ENCODE measurements at regions not wholly inside any gene's neighbourhood (a gene's known extent, or its start where the extent isn't known, plus 50 kb on each side); places are given as distances from the start of the nearest gene placed in this dataset.

DNA sequence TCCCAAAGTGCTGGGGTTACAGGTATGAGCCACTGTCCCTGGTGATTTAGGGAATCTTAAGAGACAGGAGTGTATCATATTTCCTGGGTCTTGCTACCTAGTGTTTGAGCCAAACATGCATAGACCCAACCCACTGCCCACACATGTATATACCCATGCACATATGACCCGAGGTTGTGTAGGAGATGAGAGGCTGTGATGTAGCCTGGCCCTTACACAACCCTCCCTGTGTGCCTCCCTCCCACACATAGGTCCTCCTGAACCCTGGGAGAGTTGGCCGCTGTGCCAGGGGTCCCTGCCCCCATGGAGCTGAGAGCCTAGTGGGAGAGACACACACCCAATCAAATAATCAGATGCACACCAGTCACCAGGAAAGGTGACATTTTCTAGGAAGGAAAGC is 365.9 kb downstream of the ZNF536 start:
- no peak overlapping the region for H3K4me2 ChIP-seq
- WGBS (ENCODE audit: missing lambda C conversion rate), result 0% methylated on average over 2 of the region's 2 CpGs
- H3K4me3 ChIP-seq, result no peak overlapping the region
- ChIA-PET CTCF (interaction anchor here (1.4 kb wide), 1 partner anchor 9 kb away, joined by 4 read pairs; no protein-coding TSS in a partner anchor), POLR2A (no interaction called here)
- DNase-seq (ENCODE audit: low read depth in 1 of 2, low spot score in 1 of 2), result no peak
- no peak for FAIRE-seq
- H3K9me3 ChIP-seq, result 0 out of 3 replicates have a peak, but pooled peaks cover 2% of the 10 kb centered on the region
- ATAC-seq, result no peak
- no peaks in the 10 kb centered on the region for H3K4me1 ChIP-seq
- H3K27ac ChIP-seq, result no peak overlapping the region
- TF ChIP-seq CHD4 (IDR thresholded peaks at IDR 0.05; ENCODE audit: borderline replicate concordance) (no peak), NPAS2 (CRISPR knock-in tag; IDR thresholded peaks at IDR 0.05; ENCODE audit: borderline replicate concordance) (no peak), TFCP2L1 (CRISPR knock-in tag; IDR thresholded peaks at IDR 0.05) (no peak), CHD2 (IDR thresholded peaks at IDR 0.05; ENCODE audit: low read length, partially characterized antibody) (no peak), ZFP36 (IDR thresholded peaks at IDR 0.05; ENCODE audit: borderline replicate concordance, partially characterized antibody) (no peak), KDM5A (IDR thresholded peaks at IDR 0.05) (no peak), EHF (CRISPR knock-in tag; IDR thresholded peaks at IDR 0.05) (no peak), ATOH8 (CRISPR knock-in tag; IDR thresholded peaks at IDR 0.05; ENCODE audit: low read depth) (no peak), HOXB5 (CRISPR knock-in tag; IDR thresholded peaks at IDR 0.05) (no peak), MAFK (IDR thresholded peaks at IDR 0.05; ENCODE audit: partially characterized antibody) (no peak), RCOR1 (IDR thresholded peaks at IDR 0.05; ENCODE audit: low read depth, low read length) (no peak), ZNF302 (CRISPR knock-in tag; IDR thresholded peaks at IDR 0.05) (no peak), JUNB (IDR thresholded peaks at IDR 0.05) (no peak), RNF2 (IDR thresholded peaks at IDR 0.05; ENCODE audit: borderline replicate concordance, low read depth) (no peak), NR3C1 (IDR thresholded peaks at IDR 0.05) (no peak), MAZ (IDR thresholded peaks at IDR 0.05; ENCODE audit: borderline replicate concordance, low read depth, low read length) (no peak), HOXA7 (CRISPR knock-in tag; IDR thresholded peaks at IDR 0.05) (no peak), USF2 (IDR thresholded peaks at IDR 0.05) (no peak), GATA3 (IDR thresholded peaks at IDR 0.05; ENCODE audit: borderline replicate concordance) (no peak)
- TF ChIP-seq, protein P1, sequence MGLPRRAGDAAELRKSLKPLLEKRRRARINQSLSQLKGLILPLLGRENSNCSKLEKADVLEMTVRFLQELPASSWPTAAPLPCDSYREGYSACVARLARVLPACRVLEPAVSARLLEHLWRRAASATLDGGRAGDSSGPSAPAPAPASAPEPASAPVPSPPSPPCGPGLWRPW (IDR thresholded peaks at IDR 0.05), result no peak

- H3K4me3 ChIP-seq, result no peak overlapping the region
- TF ChIP-seq ESRRA (IDR thresholded peaks at IDR 0.05; ENCODE audit: borderline replicate concordance, low read length), result no peak
- TF ChIP-seq RCOR1 (IDR thresholded peaks at IDR 0.05; ENCODE audit: low read depth, low read length), result no peak
- no peak for TF ChIP-seq PHF8 (IDR thresholded peaks at IDR 0.05; ENCODE audit: borderline replicate concordance, low read depth)
- no peak for TF ChIP-seq ATOH8 (CRISPR knock-in tag; IDR thresholded peaks at IDR 0.05; ENCODE audit: low read depth)
- TF ChIP-seq MAZ (IDR thresholded peaks at IDR 0.05; ENCODE audit: borderline replicate concordance, low read depth, low read length), result no peak
- TF ChIP-seq KDM5A (IDR thresholded peaks at IDR 0.05), result no peak
- ChIA-PET CTCF (interaction anchor here (1.2 to 2.0 kb wide), 2 partner anchors 9 kb away, joined by 3 to 5 read pairs; no protein-coding TSS in a partner anchor), POLR2A (no interaction called here)
- H3K4me1 ChIP-seq, result no peaks in the 10 kb centered on the region
- WGBS (ENCODE audit: missing lambda C conversion rate), result 10% methylated on average over 6 of the region's 6 CpGs
- no peak for FAIRE-seq
- no peak for ATAC-seq
- DNase-seq (ENCODE audit: low read depth in 1 of 2, low spot score in 1 of 2), result no peak
- no peak overlapping the region for H3K4me2 ChIP-seq
- 0 out of 3 replicates have a peak, but pooled peaks cover 2% of the 10 kb centered on the region for H3K9me3 ChIP-seq
- H3K27ac ChIP-seq, result no peak overlapping the region
Observed at GRCh38 chr19:30734669-30735068, 362.5 kb downstream of the ZNF536 start.
